BLaER1 treated with 17β-estradiol and CSF1 and Interleukin-3, amounts not matched to agents 10 nM and 100 nM (cell line): ENCODE measurements at regions not wholly inside any gene's neighbourhood (a gene's known extent, or its start where the extent isn't known, plus 50 kb on each side); places are given as distances from the start of the nearest gene placed in this dataset.

ENCODE experiments used
- H3K27ac ChIP-seq, 11 experiments: shearing (Covaris generic); formaldehyde crosslinking; 2 replicates each; pipeline ENCODE4 v1.8.1; 2022
- H3K27me3 ChIP-seq, 11 experiments: shearing (Covaris generic); formaldehyde crosslinking; 2 replicates each; pipeline ENCODE4 v1.8.1; 2022
- H3K36me3 ChIP-seq, 11 experiments: shearing (Covaris generic); formaldehyde crosslinking; 2 replicates each; pipeline ENCODE4 v1.8.1; 2022
- H3K4me1 ChIP-seq, 10 experiments: shearing (Covaris generic); formaldehyde crosslinking; 2 replicates each; pipeline ENCODE4 v1.8.1; 2022
- H3K4me2 ChIP-seq, 11 experiments: shearing (Covaris generic); formaldehyde crosslinking; 2 replicates each; pipeline ENCODE4 v1.8.1; 2022
- H3K4me3 ChIP-seq, 10 experiments: shearing (Covaris generic); formaldehyde crosslinking; 2 replicates each; pipeline ENCODE4 v1.8.1; 2022
- H3K9ac ChIP-seq, 11 experiments: shearing (Covaris generic); formaldehyde crosslinking; 2 replicates each; pipeline ENCODE4 v1.8.1; 2022
- H3K9me3 ChIP-seq, 11 experiments: shearing (Covaris generic); formaldehyde crosslinking; replicated peaks in 1 of 11; 2 replicates each; pipeline ENCODE4 v1.8.1; 2022
- H4K20me1 ChIP-seq, 11 experiments: shearing (Covaris generic); formaldehyde crosslinking; 2 replicates each; pipeline ENCODE4 v1.8.1; 2022
- Cebpa-rat ChIP-seq, 11 experiments: shearing (Covaris generic); IDR thresholded peaks; 2 replicates each; pipeline ENCODE4 v1.8.1; 2022

DNA sequence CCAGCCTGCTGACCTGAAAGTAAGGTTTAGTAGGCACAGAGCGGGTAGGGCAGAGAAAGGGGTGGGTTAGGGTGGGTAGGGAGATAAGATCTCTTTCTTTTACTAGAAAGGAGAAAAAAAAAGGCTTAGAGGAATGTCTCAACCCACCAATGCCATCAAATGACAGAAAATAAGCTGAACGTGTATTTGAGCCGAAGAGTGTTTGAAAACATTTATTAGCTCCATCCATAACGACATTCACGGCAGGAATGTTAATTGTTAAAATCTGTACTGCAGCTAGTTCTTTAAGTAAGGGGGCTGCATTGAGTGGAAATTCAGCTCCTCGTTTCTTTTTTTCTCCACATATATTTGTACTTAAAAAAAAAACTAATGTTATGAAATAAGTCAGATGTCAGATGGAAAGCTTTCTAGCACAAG, 63.7 kb upstream of the ARID5B start:
- no peak overlapping the region for H3K4me3 ChIP-seq
- H4K20me1 ChIP-seq: no peaks in the 10 kb centered on the region
- H3K9ac ChIP-seq: no peak overlapping the region
- H3K4me2 ChIP-seq: no peak overlapping the region
- no peak overlapping the region for H3K27ac ChIP-seq
- no peaks in the 10 kb centered on the region for H3K4me1 ChIP-seq
- H3K9me3 ChIP-seq: 0 out of 22 replicates have a peak, but pooled peaks cover 0 to 4% (median 0%) of the 10 kb centered on the region in 11 experiments
- H3K27me3 ChIP-seq: no peaks in the 10 kb centered on the region
- TF ChIP-seq Cebpa-rat (IDR thresholded peaks at IDR 0.05): no peak
- no peaks in the 10 kb centered on the region for H3K36me3 ChIP-seq

DNA sequence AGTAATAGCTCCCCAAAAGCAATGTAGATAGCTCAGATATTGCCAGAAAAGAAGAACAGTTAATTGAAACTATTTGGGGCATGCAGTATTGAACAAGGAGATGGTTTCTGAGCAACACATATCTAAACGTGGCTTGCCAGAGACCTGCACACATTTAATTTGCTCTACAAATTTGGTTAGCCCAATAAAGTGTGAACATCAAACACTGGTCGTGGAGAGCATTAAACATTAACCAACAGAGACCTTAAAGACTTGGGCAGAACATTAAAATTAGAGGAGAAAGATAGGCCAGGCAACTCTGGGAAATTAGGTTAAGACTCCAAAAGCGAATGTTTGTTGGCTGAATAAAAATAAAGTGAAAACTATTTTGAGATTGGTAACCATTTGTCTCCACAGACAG, 61.6 kb upstream of the ARID5B start:
- no peaks in the 10 kb centered on the region for H3K36me3 ChIP-seq
- H4K20me1 ChIP-seq: no peaks in the 10 kb centered on the region
- no peaks in the 10 kb centered on the region for H3K27me3 ChIP-seq
- peaks cover 0 to 10% (median 0%) of the 10 kb centered on the region in 10 experiments; a peak in 3 of 20 replicates for H3K4me1 ChIP-seq
- no peak overlapping the region for H3K4me2 ChIP-seq
- no peaks in the 10 kb centered on the region for H3K9me3 ChIP-seq
- TF ChIP-seq Cebpa-rat (IDR thresholded peaks at IDR 0.05): no peak
- no peak overlapping the region for H3K9ac ChIP-seq
- no peak overlapping the region for H3K27ac ChIP-seq
- H3K4me3 ChIP-seq: no peak overlapping the region

DNA sequence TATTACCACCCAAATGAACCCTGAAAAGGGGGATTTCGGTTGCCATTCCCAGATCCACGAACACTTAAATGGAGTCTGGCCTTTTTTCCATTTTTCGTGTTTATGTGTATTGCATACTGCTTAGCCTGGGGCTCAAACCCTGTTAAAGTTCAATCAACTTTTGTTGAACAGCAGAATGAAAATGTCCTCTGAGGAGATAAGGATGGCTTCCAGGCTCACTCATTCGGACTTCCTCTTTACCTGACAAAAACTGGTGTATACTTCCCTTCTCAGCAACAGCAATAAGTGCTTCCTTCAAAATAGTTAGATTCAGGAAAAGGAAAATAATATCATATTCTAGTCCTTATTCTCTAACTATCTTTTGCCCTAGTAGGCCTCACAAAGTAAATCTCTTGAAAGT, 61.1 kb upstream of the ARID5B start:
- H3K4me1 ChIP-seq: peaks cover 0 to 10% (median 0%) of the 10 kb centered on the region in 10 experiments; a peak in 3 of 20 replicates

DNA sequence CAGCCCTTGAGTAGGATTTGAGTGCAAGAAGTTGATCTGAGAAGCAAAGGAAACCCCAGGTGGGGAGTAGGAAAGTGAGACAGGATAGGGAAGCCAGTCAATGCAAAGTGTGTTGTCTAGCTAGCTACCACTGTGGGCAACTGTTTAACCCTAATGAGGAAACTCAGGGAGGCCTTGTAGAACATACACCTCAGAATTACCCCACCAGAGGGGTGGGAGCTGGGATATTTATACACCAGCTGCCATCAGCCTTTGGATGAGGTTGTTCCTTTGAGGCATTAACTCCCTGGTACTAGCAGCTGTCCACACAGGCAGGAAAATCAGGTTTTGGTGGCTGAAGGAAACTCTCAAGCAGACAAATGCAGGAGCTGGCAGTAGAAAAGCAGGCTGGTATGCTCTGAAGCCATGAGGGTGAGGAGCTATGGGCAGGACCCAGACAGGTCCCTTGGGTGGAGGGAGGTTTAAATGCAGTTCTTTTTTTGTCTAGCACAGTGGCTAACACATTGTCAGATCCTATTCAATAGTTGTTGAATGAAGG, 60.1 kb upstream of the ARID5B start:
- Histone ChIP-seq H3K27ac (no peak overlapping the region), H4K20me1 (no peaks in the 10 kb centered on the region), H3K4me3 (no peak overlapping the region), H3K36me3 (no peaks in the 10 kb centered on the region), H3K4me2 (no peak overlapping the region), H3K9me3 (peaks cover 0 to 4% (median 0%) of the 10 kb centered on the region in 11 experiments; a peak in 2 of 22 replicates), H3K9ac (no peak overlapping the region), H3K27me3 (peaks cover 0 to 6% (median 0%) of the 10 kb centered on the region in 11 experiments; a peak in 1 of 22 replicates), H3K4me1 (peaks cover 0 to 10% (median 0%) of the 10 kb centered on the region in 10 experiments; a peak in 3 of 20 replicates)
- TF ChIP-seq Cebpa-rat (IDR thresholded peaks at IDR 0.05): no peak

More for the DNA sequence above, 61.1 kb upstream of the ARID5B start:
- Histone ChIP-seq H3K27ac (no peak overlapping the region), H3K36me3 (no peaks in the 10 kb centered on the region), H3K27me3 (0 out of 22 replicates have a peak, but pooled peaks cover 0 to 2% (median 0%) of the 10 kb centered on the region in 11 experiments), H3K4me3 (no peak overlapping the region), H3K9me3 (no peaks in the 10 kb centered on the region), H3K9ac (no peak overlapping the region), H4K20me1 (no peaks in the 10 kb centered on the region), H3K4me2 (no peak overlapping the region)
- no peak for TF ChIP-seq Cebpa-rat (IDR thresholded peaks at IDR 0.05)

DNA sequence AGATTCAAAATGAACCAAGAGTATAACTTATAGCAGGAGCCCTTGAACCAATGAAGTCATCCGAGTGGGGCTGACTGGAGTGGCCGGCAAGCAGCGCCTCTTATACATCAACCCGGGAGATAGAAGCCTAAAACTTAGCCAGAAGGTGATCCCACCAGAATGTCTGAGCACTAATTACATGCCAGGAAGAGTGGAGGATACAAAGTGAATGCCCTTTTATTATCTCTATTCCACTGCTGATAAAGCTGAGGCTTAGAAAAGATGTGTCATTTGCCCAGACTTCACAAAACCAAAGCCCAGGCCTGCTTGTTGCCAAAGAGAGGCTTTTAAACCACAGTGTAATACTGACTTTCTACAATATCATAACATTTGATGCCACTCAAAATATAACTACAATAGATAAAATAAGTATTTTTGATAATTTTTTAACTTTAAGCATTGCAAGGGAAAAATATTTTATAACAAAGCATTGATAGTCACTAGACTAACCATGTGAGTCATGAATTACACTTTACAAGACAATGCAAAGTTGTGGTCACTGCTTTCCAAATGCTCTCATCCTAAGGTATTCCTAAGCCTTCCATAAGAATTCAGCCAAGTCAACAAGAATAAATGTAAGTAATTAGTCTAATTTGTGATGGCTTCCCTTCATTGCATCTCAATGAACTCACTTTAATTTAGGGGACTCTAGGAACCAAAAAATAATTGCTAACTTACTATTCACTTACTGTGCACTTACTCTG, 58.6 kb upstream of the ARID5B start:
- H3K9ac ChIP-seq: no peak overlapping the region
- no peaks in the 10 kb centered on the region for H3K36me3 ChIP-seq
- TF ChIP-seq Cebpa-rat (IDR thresholded peaks at IDR 0.05): no peak
- H3K4me2 ChIP-seq: no peak overlapping the region
- H3K4me3 ChIP-seq: no peak overlapping the region
- peaks cover 0 to 10% (median 0%) of the 10 kb centered on the region in 10 experiments; a peak in 3 of 20 replicates for H3K4me1 ChIP-seq
- H3K9me3 ChIP-seq: peaks cover 0 to 4% (median 0%) of the 10 kb centered on the region in 11 experiments; a peak in 2 of 22 replicates
- peaks cover 0 to 6% (median 0%) of the 10 kb centered on the region in 11 experiments; a peak in 1 of 22 replicates for H3K27me3 ChIP-seq
- H3K27ac ChIP-seq: no peak overlapping the region
- H4K20me1 ChIP-seq: no peaks in the 10 kb centered on the region

DNA sequence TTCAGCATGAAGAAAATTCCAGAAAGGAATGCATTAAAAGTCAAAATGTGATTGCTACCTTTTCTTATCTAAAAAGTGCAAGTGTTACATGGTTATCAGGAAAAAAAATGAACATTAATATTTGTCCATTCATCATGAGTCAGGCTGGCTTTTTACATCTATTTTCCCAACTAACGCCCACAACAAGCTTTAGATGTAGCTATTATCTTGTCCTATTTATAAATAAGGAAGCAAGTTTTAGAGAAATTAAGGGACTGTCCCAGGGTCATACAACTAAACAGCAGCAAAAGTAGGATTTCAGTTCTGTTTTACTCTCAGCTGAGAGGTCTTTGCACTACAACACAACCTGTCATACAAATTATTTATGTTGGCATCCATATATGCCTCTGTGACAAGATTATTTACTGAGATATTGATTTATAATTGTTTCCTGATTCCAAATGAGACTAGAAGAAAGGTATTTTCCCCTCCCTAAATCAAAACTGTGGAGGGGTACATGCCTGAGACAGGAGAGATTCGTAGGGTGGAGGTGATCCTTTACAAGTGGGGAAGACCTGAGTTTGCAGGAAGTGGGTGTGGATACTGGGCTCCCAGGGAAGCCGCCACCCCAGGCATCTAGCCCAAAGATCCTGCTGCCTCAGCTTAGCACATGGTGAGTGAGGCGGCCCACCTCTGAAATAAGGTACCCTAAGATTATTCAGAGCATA, 57.2 kb upstream of the ARID5B start:
- no peak overlapping the region for H3K4me3 ChIP-seq
- H3K9me3 ChIP-seq: peaks cover 0 to 4% (median 0%) of the 10 kb centered on the region in 11 experiments; a peak in 2 of 22 replicates
- H3K4me2 ChIP-seq: peak overlapping the region in 3 of 11 experiments; percentile 4 to 53 (median 14); a peak in 2 of 22 replicates
- H4K20me1 ChIP-seq: no peaks in the 10 kb centered on the region
- no peaks in the 10 kb centered on the region for H3K36me3 ChIP-seq
- peaks cover 0 to 6% (median 0%) of the 10 kb centered on the region in 11 experiments; a peak in 1 of 22 replicates for H3K27me3 ChIP-seq
- no peak overlapping the region for H3K27ac ChIP-seq
- no peak overlapping the region for H3K9ac ChIP-seq
- peaks cover 0 to 10% (median 0%) of the 10 kb centered on the region in 10 experiments; a peak in 3 of 20 replicates for H3K4me1 ChIP-seq
- no peak for TF ChIP-seq Cebpa-rat (IDR thresholded peaks at IDR 0.05)

DNA sequence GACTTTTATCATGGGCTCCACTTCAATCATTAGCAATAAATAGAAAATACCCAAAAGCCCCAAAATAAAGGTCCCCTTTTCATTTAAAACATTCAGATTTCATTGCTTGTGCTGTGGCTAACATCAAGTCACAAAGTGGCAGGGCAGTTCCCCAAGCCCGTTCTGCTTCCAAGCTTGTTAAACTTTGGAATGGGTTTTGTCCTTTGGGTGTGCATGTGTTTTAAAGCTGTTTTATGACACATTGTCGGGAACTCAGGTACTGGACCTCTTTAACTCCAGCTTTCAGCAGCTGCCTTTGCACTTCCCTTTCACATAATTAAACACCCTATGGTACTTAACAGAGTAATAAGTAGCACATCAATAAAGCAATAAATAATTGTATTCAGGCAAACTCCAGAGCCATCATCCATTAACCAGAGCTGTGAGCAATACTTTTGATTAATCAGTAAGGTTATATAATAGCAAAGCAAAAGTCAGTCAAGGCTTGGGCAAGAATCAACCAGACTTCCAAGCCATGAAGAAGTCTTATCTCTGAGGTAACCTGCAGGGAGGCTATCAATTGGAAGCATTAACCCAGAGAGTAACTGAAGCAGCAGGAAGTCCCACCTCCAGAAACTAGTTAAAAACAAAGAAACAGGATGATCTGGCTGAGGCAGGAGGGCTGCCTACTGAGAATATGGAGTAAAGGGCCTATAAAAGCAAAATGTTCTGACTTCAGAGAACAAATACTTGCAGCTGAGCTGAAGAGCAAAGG, 56.1 kb upstream of the ARID5B start:
- Histone ChIP-seq H3K4me3 (no peak overlapping the region), H4K20me1 (no peaks in the 10 kb centered on the region), H3K27me3 (peaks cover 0 to 6% (median 0%) of the 10 kb centered on the region in 11 experiments; a peak in 1 of 22 replicates), H3K9ac (no peak overlapping the region), H3K4me2 (no peak overlapping the region), H3K27ac (no peak overlapping the region), H3K36me3 (no peaks in the 10 kb centered on the region), H3K9me3 (peaks cover 0 to 4% (median 0%) of the 10 kb centered on the region in 11 experiments; a peak in 2 of 22 replicates), H3K4me1 (peaks cover 0 to 10% (median 0%) of the 10 kb centered on the region in 10 experiments; a peak in 3 of 20 replicates)
- no peak for TF ChIP-seq Cebpa-rat (IDR thresholded peaks at IDR 0.05)

DNA sequence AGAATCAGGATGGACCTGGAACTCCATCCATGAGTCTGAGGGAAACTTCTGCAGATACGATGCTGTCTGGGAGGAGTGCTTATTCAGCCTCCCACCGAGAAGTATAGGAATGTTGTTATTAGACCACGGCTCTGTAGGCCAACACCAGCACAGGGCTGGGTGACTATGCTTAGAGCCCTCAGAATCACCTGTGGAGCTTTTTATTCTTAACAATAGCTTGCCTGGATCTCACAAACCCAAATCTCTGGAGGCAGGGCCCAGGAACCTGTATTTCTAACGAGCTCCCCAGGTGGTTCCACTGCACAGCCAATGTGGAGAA, 55.6 kb upstream of the ARID5B start:
- Histone ChIP-seq H3K9me3 (peaks cover 0 to 4% (median 0%) of the 10 kb centered on the region in 11 experiments; a peak in 2 of 22 replicates), H3K9ac (no peak overlapping the region), H3K4me3 (no peak overlapping the region), H3K27me3 (peaks cover 0 to 6% (median 0%) of the 10 kb centered on the region in 11 experiments; a peak in 1 of 22 replicates), H3K4me1 (peaks cover 0 to 10% (median 0%) of the 10 kb centered on the region in 10 experiments; a peak in 3 of 20 replicates), H3K27ac (no peak overlapping the region), H3K4me2 (no peak overlapping the region), H3K36me3 (no peaks in the 10 kb centered on the region), H4K20me1 (no peaks in the 10 kb centered on the region)
- TF ChIP-seq Cebpa-rat (IDR thresholded peaks at IDR 0.05): no peak
